ENCODE measurements at regions not wholly inside any gene's neighbourhood (a gene's known extent, or its start where the extent isn't known, plus 50 kb on each side); places are given as distances from the start of the nearest gene placed in this dataset.

DNA sequence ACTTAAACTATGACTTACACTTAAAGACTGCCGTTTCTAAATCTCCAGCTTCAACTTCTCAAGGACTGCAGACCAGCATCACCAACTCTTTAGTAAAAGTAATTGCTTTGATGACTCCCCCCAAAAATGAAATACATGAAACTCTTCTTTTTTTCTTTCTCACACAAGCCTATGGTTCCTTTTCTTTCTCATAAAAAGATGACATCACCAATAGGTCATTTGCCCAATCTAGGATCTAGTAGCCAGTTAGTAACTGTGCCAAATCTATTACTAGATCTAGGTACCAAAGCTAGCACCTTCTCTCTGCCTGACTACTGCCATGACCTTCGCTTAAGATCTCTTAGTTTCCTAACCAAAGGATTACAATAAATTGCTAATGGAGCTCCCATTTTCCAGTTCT lies 1266.0 kb upstream of the ADGRL4 start:
- Histone ChIP-seq H4K20me1 (ENCODE audit: insufficient read depth, low read length) (no peaks in the 10 kb centered on the region), H3K27me3 (ENCODE audit: control insufficient read depth in 1 of 2, insufficient read depth in 2 of 2, low read length in 2 of 2) (no peaks in the 10 kb centered on the region), H3K9me3 (ENCODE audit: low read length) (peaks cover 85% of the 10 kb centered on the region), H3K36me3 (replicated peaks in 1 of 2; ENCODE audit: control insufficient read depth in 1 of 2, insufficient read depth in 2 of 2, low read length in 2 of 2) (no peaks in the 10 kb centered on the region), H3K4me1 (ENCODE audit: insufficient read depth, low read length) (no peaks in the 10 kb centered on the region), H3K9ac (ENCODE audit: insufficient read depth, low read depth, low read length) (no peak overlapping the region), H3K27ac (ENCODE audit: extremely low read length, insufficient read depth, low read length) (no peak overlapping the region), H3K4me3 (replicated peaks in 1 of 3; ENCODE audit: insufficient read depth in 1 of 3, low read depth in 2 of 3, low read length in 3 of 3) (no peak overlapping the region), H2AFZ (ENCODE audit: low read length) (no peak overlapping the region), H3K4me2 (ENCODE audit: low read depth, low read length) (no peak overlapping the region), H3K79me2 (ENCODE audit: insufficient read depth, low read length) (no peaks in the 10 kb centered on the region)
- no peak for TF ChIP-seq AHR (CRISPR knock-in tag; IDR thresholded peaks at IDR 0.05)
- peak; percentile 86 for TF ChIP-seq ATF7 (IDR thresholded peaks at IDR 0.05)
- no peak for TF ChIP-seq ATF7 (CRISPR knock-in tag; IDR thresholded peaks at IDR 0.05)
- ChIA-PET CTCF (ENCODE audit: low intra/inter-chr PET ratio, low total read pairs) (no interaction called here), POLR2A (no interaction called here)
- DNase-seq (ENCODE audit: low spot score) = no peak
- in situ Hi-C loops (cut with HindIII; ENCODE audit: extremely low pct_ligation_motif_present, low pct_unique_long_range_greater_than_20kb) (no loop called here), intact Hi-C loops (cut with micrococcal nuclease; ENCODE audit: unreplicated experiment) (no loop called here)
- 2% methylated on average over 2 of the region's 2 CpGs for WGBS (ENCODE audit: low lambda C conversion rate)
- no TSS peak for BruUV-seq (replicated peaks)
- FAIRE-seq = no peak
- no peak for ATAC-seq

GRCh38 chr1:80258659-80259058 lies 1252.1 kb upstream of the ADGRL4 start:
- intact Hi-C loops (cut with micrococcal nuclease; ENCODE audit: unreplicated experiment) (no loop called here), in situ Hi-C loops (cut with HindIII; ENCODE audit: extremely low pct_ligation_motif_present, low pct_unique_long_range_greater_than_20kb) (no loop called here)
- WGBS (ENCODE audit: low lambda C conversion rate) = 0% methylated on average over 1 of the region's 1 CpG
- no peak overlapping the region for H3K4me3 ChIP-seq (replicated peaks in 1 of 3; ENCODE audit: insufficient read depth in 1 of 3, low read depth in 2 of 3, low read length in 3 of 3)
- CTCF ChIA-PET (ENCODE audit: low intra/inter-chr PET ratio, low total read pairs) = no interaction called here
- TF ChIP-seq PRMT3 (CRISPR knock-in tag; IDR thresholded peaks at IDR 0.05; ENCODE audit: borderline replicate concordance, low read depth) (no peak), NCOA1 (CRISPR knock-in tag; IDR thresholded peaks at IDR 0.05) (no peak), ZNF572 (CRISPR knock-in tag; IDR thresholded peaks at IDR 0.05) (no peak), IKZF4 (CRISPR knock-in tag; IDR thresholded peaks at IDR 0.05; ENCODE audit: borderline replicate concordance, low read depth, not compliant biosample characterization) (no peak), ZFYVE20 (CRISPR knock-in tag; IDR thresholded peaks at IDR 0.05; ENCODE audit: borderline replicate concordance, low read depth) (no peak), ZNF335 (CRISPR knock-in tag; IDR thresholded peaks at IDR 0.05) (no peak)
- TF ChIP-seq, protein P1, sequence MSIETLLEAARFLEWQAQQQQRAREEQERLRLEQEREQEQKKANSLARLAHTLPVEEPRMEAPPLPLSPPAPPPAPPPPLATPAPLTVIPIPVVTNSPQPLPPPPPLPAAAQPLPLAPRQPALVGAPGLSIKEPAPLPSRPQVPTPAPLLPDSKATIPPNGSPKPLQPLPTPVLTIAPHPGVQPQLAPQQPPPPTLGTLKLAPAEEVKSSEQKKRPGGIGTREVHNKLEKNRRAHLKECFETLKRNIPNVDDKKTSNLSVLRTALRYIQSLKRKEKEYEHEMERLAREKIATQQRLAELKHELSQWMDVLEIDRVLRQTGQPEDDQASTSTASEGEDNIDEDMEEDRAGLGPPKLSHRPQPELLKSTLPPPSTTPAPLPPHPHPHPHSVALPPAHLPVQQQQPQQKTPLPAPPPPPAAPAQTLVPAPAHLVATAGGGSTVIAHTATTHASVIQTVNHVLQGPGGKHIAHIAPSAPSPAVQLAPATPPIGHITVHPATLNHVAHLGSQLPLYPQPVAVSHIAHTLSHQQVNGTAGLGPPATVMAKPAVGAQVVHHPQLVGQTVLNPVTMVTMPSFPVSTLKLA (IDR thresholded peaks at IDR 0.05) = no peak
- POLR2A ChIA-PET = no interaction called here
- H3K4me1 ChIP-seq (ENCODE audit: insufficient read depth, low read length) = no peaks in the 10 kb centered on the region
- no peak overlapping the region for H2AFZ ChIP-seq (ENCODE audit: low read length)
- ATAC-seq = no peak
- H3K27ac ChIP-seq (ENCODE audit: extremely low read length, insufficient read depth, low read length) = no peak overlapping the region
- no peak overlapping the region for H3K4me2 ChIP-seq (ENCODE audit: low read depth, low read length)
- BruUV-seq (replicated peaks) = no TSS peak
- no peak for FAIRE-seq
- peaks cover 94% of the 10 kb centered on the region for H3K9me3 ChIP-seq (ENCODE audit: low read length)
- H3K9ac ChIP-seq (ENCODE audit: insufficient read depth, low read depth, low read length) = no peak overlapping the region
- H4K20me1 ChIP-seq (ENCODE audit: insufficient read depth, low read length) = no peaks in the 10 kb centered on the region
- DNase-seq (ENCODE audit: low spot score) = no peak
- H3K36me3 ChIP-seq (replicated peaks in 1 of 2; ENCODE audit: control insufficient read depth in 1 of 2, insufficient read depth in 2 of 2, low read length in 2 of 2) = no peaks in the 10 kb centered on the region
- no peaks in the 10 kb centered on the region for H3K79me2 ChIP-seq (ENCODE audit: insufficient read depth, low read length)
- H3K27me3 ChIP-seq (ENCODE audit: control insufficient read depth in 1 of 2, insufficient read depth in 2 of 2, low read length in 2 of 2) = no peaks in the 10 kb centered on the region

Data from HepG2 (cell line).